Progenitor cell of endocrine pancreas (in vitro differentiated cells): ENCODE measurements at regions not wholly inside any gene's neighbourhood (a gene's known extent, or its start where the extent isn't known, plus 50 kb on each side); places are given as distances from the start of the nearest gene placed in this dataset.

Experiments
- DNase-seq: peaks from one replicate; pipeline ENCODE4 v3.0.0; 2021; ENCODE audit warnings: low spot score; ENCODE audit not compliant: unreplicated experiment
- H3K27ac Mint-ChIP-seq: 2 replicates; pipeline ENCODE4 v1.8.0; 2021; ENCODE audit warnings: mild to moderate bottlenecking, moderate library complexity, mixed read lengths
- H3K27me3 Mint-ChIP-seq: 2 replicates; pipeline ENCODE4 v1.8.0; 2021; ENCODE audit warnings: mixed read lengths
- H3K36me3 Mint-ChIP-seq: 2 replicates; pipeline ENCODE4 v1.8.0; 2022; ENCODE audit warnings: mixed read lengths; ENCODE audit not compliant: insufficient read depth
- H3K4me1 Mint-ChIP-seq: 2 replicates; pipeline ENCODE4 v1.8.0; 2021; ENCODE audit warnings: low read depth, mixed read lengths
- H3K4me3 Mint-ChIP-seq: 2 replicates; pipeline ENCODE4 v1.8.0; 2021; ENCODE audit warnings: low read depth, mild to moderate bottlenecking, moderate library complexity, mixed read lengths
- H3K9me3 Mint-ChIP-seq: 2 replicates; pipeline ENCODE4 v1.8.0; 2021; ENCODE audit warnings: low read depth, mixed read lengths
- TF ChIP-seq, protein P1 (sequence below): fragments of 200-600 bp; sonication (generic); IDR thresholded peaks from one replicate; pipeline ENCODE4 v1.5.0; 2021; ENCODE audit warnings: antibody characterized with exemption, mild to moderate bottlenecking; ENCODE audit not compliant: unreplicated experiment

DNA sequence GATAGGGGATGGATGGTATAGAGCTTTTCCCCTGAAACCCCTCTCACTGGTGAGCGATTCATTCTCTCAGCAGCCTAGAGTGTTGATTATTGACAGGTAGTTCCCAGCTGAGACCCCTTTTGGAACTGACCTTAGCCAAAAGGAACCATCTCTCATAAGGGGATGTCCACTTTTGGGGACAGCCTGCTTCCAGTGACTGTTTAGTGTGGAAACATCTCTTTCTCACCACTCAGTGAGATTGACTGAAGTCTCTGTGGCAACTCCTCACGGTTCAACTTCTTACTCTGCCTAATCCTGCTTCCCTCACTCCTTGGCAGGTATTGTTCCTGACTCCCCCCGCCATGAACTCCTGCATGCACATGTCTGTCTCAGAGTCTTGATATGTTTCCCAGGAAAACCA, 529.2 kb upstream of the ATP2B1 start:
- DNase-seq: no peak
- Mint-ChIP-seq H3K36me3 (peaks cover 1% of the 10 kb centered on the region), H3K27ac (no peak overlapping the region)

GRCh38 chr12:90235642-90236041, 527.0 kb upstream of the ATP2B1 start:
- DNase-seq: no peak
- Mint-ChIP-seq H3K4me1 (no peaks in the 10 kb centered on the region), H3K4me3 (no peak overlapping the region), H3K36me3 (peaks cover 1% of the 10 kb centered on the region), H3K9me3 (peaks cover 3% of the 10 kb centered on the region), H3K27ac (no peak overlapping the region), H3K27me3 (no peaks in the 10 kb centered on the region)
- TF ChIP-seq, protein P1, sequence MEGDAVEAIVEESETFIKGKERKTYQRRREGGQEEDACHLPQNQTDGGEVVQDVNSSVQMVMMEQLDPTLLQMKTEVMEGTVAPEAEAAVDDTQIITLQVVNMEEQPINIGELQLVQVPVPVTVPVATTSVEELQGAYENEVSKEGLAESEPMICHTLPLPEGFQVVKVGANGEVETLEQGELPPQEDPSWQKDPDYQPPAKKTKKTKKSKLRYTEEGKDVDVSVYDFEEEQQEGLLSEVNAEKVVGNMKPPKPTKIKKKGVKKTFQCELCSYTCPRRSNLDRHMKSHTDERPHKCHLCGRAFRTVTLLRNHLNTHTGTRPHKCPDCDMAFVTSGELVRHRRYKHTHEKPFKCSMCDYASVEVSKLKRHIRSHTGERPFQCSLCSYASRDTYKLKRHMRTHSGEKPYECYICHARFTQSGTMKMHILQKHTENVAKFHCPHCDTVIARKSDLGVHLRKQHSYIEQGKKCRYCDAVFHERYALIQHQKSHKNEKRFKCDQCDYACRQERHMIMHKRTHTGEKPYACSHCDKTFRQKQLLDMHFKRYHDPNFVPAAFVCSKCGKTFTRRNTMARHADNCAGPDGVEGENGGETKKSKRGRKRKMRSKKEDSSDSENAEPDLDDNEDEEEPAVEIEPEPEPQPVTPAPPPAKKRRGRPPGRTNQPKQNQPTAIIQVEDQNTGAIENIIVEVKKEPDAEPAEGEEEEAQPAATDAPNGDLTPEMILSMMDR: no peak

More for the DNA sequence above, 529.2 kb upstream of the ATP2B1 start:
- H3K4me1 Mint-ChIP-seq: no peaks in the 10 kb centered on the region
- H3K4me3 Mint-ChIP-seq: no peak overlapping the region
- H3K9me3 Mint-ChIP-seq: peaks cover 3% of the 10 kb centered on the region
- TF ChIP-seq, protein P1: no peak
- no peaks in the 10 kb centered on the region for H3K27me3 Mint-ChIP-seq

DNA sequence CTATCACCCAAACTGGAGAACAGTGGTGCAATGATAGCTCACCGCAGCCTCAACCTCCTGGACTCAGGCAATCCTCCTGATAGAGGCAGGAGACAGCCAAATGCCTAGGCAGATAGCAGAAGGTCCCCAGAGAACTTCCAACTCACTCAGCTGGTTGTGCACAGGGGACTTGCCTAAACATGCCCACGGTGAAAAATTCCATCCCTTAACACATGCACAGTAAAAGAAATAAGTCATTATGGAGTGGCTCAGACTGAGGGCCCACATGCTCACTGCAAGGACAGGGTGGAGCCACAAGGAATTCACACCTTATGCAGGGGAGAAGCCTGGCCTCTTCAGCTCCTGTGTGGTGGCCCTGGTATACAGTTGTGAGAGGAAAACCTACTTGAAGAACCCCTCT, 525.8 kb upstream of the ATP2B1 start:
- DNase-seq: no peak
- H3K27ac Mint-ChIP-seq: no peak overlapping the region
- H3K36me3 Mint-ChIP-seq: peaks cover 1% of the 10 kb centered on the region
- no peak overlapping the region for H3K4me3 Mint-ChIP-seq
- H3K27me3 Mint-ChIP-seq: no peaks in the 10 kb centered on the region
- H3K4me1 Mint-ChIP-seq: no peaks in the 10 kb centered on the region
- no peaks in the 10 kb centered on the region for H3K9me3 Mint-ChIP-seq
- TF ChIP-seq, protein P1: no peak

DNA sequence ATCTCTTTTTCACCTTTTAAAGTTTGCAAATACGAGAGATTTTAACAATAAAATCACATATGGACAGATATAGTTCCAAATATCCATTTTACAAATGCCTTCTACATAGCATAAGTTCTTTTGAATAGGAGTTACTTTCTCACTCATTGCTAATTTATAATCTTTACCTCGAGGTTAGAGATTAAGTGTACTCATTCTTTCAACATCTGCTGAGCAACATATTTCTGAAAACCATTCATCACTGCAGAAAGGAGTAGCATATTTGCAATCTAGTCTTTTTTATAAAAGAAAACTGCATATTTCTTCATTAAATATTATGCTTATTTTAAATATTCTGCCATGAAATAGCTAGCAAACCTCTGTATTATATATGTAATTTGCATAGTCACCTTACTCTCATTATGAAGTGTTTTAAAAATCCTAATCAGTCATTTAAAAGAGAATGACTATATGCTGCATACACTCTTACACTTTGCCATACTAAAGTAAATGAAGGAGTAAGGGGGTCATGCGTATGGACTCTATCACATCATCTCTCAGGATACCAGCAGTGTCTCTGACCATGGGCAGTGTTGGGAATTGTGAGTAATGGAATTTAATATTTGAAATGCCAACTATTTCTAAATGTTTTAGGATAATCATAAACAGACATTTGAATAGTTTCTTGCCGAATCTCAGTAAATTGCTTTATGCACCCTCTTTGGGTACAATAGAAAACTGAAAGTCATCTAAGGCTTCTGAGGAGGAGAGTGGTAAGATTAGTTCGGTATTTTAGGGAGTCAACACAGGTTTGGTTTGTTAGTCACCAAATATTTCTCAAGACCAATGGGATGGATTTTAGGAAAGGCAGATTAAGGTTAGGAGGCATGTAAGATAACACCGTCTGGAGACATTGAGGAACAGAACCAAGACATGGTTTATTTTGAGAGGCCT, 524.8 kb upstream of the ATP2B1 start:
- H3K27me3 Mint-ChIP-seq: no peaks in the 10 kb centered on the region
- peaks cover 1% of the 10 kb centered on the region for H3K36me3 Mint-ChIP-seq
- no peak for DNase-seq
- TF ChIP-seq, protein P1: no peak
- H3K4me3 Mint-ChIP-seq: no peak overlapping the region
- H3K9me3 Mint-ChIP-seq: no peaks in the 10 kb centered on the region
- H3K4me1 Mint-ChIP-seq: no peaks in the 10 kb centered on the region
- H3K27ac Mint-ChIP-seq: no peak overlapping the region

GRCh38 chr12:90229407-90230170, 521.0 kb upstream of the ATP2B1 start:
- DNase-seq: no peak
- Mint-ChIP-seq H3K27ac (no peak overlapping the region), H3K27me3 (no peaks in the 10 kb centered on the region), H3K4me3 (no peak overlapping the region), H3K4me1 (no peaks in the 10 kb centered on the region), H3K36me3 (no peaks in the 10 kb centered on the region), H3K9me3 (no peaks in the 10 kb centered on the region)
- TF ChIP-seq, protein P1: no peak
